ENCODE measurements at regions not wholly inside any gene's neighbourhood (a gene's known extent, or its start where the extent isn't known, plus 50 kb on each side); places are given as distances from the start of the nearest gene placed in this dataset.

GRCh38 chr14:47919334-47919846, 244.0 kb upstream of the MDGA2 start:
- TF ChIP-seq CTCF (conservative IDR thresholded peaks at IDR 0.05), result no peak
- no peak for TF ChIP-seq ZFX (IDR thresholded peaks at IDR 0.05)

Data from C4-2B (cell line).